ENCODE measurements at regions not wholly inside any gene's neighbourhood (a gene's known extent, or its start where the extent isn't known, plus 50 kb on each side); places are given as distances from the start of the nearest gene placed in this dataset.

DNA sequence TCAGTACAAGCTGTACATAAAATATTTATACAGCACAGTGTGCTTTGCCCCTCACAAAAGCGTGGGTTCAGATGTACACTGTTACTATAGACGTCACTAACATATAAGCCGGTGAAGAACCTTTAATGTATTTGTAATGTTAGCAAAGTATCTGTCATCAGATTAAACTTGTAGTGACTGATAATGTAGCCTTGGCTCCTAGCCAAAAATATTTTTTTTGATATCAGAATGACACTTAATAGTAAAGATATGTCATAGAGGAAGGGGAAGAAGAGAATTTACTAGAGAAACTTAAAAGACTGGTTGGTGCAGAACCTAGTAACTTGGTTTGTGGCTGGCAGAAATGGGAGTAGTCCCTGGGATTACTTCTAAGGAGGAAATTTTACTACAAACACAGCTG, 258.7 kb upstream of the DMRT1 start:
- TF ChIP-seq, protein P1, sequence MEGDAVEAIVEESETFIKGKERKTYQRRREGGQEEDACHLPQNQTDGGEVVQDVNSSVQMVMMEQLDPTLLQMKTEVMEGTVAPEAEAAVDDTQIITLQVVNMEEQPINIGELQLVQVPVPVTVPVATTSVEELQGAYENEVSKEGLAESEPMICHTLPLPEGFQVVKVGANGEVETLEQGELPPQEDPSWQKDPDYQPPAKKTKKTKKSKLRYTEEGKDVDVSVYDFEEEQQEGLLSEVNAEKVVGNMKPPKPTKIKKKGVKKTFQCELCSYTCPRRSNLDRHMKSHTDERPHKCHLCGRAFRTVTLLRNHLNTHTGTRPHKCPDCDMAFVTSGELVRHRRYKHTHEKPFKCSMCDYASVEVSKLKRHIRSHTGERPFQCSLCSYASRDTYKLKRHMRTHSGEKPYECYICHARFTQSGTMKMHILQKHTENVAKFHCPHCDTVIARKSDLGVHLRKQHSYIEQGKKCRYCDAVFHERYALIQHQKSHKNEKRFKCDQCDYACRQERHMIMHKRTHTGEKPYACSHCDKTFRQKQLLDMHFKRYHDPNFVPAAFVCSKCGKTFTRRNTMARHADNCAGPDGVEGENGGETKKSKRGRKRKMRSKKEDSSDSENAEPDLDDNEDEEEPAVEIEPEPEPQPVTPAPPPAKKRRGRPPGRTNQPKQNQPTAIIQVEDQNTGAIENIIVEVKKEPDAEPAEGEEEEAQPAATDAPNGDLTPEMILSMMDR (IDR thresholded peaks at IDR 0.05), result no peak
- TF ChIP-seq POLR2A (IDR thresholded peaks at IDR 0.05), result no peak
